Smooth muscle cell of the brain vasculature (primary cell): ENCODE measurements at regions not wholly inside any gene's neighbourhood (a gene's known extent, or its start where the extent isn't known, plus 50 kb on each side); places are given as distances from the start of the nearest gene placed in this dataset.
"Not testable (repeated sequence)": the region's sequence is repeated elsewhere in the genome, so short reads cannot be mapped to it uniquely, and the experiment has no call there.

Experiments used
- DNase-seq: peaks from one replicate; pipeline ENCODE4 v3.0.0-alpha.2; 2012; ENCODE audit warnings: low read depth, low spot score

DNA sequence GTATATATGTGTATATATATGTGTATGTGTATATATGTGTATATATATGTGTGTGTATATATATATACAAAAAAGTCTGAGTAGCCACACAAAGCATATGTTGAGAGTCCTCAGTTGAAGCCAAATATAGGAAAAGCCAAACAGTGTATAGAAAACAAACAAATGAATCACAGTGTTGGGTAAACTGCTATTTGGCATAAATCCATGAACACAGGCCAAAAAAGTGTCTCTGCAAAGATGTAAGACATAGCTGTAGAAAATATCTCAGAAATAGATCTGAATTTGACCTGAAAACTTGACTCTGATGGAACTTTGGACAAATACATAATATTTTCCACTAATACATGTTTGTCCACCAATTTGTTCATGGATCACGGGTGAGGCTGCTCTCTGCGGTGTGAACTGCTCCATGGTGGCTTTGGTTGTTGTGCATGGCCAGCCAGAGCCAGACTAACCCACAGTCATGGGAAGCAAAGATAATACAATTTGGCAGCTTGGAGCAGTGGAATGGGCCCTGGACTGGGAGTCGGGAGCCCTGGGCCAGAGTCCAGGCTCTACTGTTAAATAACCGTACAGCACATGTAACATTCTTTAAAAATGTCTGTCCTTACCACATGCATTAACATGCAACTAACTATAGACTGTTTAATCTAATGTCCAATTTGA is 76.9 kb upstream of the EED start:
- no peak for DNase-seq

DNA sequence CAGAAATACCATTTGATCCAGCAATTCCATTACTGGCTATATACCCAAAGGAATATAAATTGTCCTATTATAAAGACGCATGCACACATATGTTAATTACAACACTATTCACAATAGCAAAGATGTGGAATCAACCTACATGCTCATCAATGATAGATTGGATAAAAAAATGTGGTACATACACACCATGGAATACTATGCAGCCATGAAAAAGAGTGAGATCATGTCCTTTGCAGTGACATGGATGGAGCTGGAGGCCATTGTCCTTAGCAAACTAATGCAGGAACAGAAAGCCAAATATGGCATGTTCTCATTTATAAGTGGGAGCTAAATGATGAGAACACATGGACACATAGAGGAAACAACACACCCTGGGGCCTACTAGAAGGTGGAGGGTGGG is 78.3 kb upstream of the EED start:
- DNase-seq = not testable (repeated sequence)

DNA sequence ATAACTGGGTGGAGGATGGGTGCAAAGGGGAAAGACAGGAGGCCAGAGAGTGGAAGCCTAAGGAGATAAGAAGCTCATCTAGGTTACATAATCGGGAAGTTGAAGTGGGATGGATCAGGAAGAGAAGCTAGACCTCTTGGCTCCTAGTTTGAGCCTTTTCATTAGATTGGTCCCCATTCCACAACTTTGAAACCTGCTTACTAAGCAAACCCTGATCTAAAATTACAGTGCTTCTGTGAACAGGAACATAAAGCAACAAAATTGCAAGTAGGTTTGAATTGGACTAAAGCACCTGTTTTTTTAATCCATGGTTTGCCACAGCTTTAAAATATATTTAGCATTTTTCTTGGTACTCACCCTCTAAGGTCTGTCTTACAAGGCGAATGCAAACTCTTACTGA is 80.4 kb upstream of the EED start:
- DNase-seq = no peak

DNA sequence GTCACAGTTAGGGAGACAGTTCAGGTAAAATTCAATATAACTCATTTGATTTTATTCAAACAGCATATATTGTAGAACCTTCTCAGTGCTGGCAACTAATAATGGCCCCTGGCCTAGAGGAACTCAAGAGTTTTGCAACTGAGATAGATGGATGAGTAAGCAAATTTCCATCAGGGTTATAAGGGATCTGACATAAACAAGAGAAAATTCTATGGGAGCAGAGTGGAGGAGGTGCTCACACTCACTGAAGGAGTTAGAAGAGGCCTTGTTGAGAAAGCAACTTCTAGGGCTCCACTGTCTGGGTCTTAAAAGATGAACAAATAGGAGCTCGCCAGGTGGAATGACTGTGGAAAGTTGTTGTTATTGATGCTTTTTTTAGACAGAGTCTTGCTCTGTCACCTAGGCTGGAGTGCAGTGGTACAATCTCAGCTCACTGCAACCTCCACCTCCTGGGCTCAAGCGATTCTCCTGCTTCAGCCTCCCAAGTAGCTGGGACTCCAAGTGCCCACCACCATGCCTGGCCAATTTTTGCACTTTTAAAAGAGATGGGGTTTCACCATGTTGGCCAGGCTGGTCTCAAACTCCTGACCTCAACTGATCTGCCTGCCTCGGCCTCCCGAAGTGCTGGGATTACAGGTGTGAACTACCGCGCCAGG is 81.2 kb upstream of the EED start:
- DNase-seq = not testable (repeated sequence)

DNA sequence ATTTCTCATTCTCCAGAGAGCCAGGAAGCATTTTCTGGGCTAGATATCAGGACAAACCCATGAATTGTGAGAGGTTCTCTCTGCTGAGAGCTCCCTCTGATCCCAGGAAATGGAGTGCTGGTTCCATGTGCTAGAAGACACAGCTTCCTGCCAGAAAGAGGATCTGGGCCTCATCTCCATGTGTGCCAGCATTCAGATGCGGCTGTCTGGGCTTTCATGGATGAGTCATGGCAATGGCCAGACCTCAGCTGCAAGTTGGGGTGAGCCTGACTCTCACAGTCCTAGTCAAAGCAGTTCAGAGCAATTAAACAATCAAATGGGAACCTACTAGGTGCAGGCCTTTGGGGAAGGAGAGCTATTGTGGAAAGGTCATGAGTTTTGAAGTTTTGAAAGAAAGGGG is 82.3 kb upstream of the EED start:
- peak; percentile 49 for DNase-seq

DNA sequence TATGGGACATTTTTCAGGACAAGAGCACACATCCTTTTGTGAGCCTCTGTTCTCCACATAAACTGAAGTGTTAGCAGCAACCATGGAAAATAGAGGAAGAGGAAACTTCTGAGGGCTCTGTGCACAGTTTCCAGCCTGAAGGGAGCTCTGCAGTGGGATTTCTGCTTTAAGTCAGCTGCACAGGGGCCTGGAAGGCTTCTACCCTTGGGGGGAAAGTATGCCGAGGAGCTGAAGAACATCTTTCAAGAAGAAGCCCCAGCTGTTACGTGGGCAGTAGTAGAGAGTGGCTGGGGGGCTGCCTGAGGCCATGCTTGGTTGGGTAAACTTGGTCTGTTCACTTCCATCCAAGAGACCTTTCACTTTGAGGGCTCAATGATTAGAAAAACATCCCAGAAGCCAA is 82.7 kb upstream of the EED start:
- no peak for DNase-seq

DNA sequence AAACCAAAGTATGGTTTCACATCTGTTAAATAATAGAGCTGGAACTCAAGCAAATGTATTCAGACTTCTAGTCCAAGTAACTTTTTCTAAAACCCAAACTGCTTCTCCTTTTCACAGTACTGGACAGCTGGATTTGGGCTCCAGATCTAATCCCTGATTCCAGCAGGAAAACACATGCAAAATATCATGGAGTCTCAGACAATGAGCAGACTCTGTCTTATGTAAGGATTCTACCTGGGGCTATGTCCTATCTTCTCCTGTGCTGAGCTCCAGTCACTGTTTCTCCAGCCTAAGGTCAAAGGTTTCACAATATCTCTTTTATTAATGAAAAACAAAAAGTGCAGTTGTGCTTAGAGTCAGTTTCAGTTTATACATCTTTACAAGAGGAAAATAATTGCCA is 83.2 kb upstream of the EED start:
- DNase-seq = no peak

DNA sequence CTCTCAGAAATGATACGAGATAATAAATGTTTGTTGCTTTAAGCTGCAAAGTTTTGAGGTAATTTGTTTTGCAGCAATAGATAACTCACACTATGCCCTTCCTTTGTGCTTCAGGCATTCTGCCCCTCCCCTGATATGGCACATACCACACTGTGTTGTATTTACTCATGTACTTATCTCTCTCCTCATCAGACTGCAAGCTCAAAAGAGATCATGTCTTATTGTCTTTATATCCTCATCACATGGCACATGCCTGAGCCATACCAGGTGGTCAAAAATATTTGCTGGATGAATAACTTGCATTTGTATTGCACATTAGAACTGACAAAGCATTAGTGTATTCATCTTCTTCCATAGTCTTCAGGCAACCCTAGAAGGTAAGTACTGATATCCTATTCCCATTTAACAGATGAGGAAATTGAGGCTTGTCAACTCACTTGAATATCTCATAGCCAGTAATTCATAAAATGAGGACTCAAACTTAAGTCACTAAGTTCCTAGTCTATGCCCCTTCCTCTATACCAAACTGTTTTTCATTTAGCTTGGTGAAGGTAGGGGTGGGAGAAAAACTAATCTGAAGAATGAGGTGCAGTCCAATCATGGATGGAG is 83.9 kb upstream of the EED start:
- no peak for DNase-seq

DNA sequence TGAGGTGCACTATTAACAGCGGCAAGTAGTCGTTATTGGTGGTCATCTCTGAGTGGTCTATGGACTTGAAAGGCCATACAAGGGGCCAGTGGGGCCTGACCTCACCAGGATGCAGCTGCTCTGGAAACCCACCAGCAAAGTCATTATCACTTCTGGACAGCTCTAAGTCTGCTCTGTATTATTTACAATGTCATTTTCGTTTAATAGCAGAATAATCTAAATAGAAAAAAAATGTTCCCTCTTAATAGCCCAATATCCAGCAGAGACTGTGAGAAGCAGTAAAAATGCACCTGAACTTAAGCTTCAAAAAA is 85.0 kb upstream of the EED start:
- no peak for DNase-seq

DNA sequence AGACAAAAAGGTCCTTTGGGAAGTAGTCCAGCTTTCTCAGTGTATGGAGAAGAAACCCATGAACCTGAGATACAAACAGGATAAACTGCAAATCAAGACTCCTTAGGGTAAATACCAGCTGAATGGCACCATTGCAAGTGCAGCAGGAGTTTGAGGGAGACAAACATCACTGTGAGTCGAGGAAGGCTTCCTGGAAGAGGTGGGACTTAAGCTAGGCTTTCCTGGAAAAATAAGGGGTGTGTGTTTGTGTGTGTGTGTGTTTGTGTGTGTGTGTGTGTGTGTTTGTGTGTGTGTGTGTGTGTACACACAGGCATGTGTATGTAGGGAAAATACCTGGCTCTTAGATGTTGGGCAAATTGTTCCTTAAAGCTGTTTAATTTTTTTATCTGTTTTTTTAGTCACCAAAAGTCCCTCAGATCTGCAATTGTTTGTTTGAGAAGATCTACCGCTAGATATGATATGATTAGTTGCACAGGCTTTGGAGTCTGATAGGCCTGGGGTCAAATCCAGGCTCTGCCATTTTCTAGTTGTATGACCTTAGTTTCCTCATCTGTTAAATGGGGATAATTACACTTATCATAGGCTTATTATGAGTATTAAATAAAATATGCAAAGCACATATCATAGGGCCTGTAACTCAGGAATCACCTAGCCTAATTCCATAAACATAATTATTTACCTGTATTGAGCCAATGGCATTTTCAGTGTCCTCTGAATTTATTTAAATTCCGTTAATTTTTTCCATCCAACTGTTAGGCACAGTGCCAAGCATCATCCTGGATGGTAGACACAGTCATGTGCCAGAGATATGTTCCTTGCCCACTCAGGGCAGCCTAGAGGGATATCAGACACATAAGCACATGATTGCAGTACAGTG is 85.6 kb upstream of the EED start:
- DNase-seq = no peak

DNA sequence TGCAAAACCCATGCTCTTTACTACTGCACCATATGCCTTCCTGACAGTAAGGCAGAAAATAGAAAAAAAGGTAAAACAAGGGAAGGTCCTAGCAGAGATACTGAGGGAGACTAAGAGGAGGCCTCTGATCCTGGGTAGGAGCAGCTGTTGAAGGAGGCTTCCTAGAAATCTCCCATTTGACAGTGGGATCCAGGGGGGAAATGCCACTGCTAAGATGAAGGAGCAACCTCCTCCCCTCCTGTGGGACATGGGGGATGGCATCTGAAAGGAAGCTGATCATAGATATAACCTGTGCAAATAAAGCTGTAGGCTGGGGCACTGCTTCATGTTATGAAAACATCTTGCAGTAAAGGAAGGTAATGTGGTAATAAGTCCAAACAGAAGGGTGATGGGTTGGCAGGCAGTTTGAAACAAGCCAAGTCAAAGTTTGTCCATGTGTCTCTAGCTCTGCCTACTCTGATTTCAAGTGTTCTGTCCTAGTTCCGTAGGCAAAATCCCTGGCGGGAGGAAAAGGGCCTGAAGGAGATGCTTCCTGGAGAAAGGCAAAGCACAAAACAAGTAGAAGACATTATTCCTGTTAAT is 86.7 kb upstream of the EED start:
- DNase-seq = no peak

DNA sequence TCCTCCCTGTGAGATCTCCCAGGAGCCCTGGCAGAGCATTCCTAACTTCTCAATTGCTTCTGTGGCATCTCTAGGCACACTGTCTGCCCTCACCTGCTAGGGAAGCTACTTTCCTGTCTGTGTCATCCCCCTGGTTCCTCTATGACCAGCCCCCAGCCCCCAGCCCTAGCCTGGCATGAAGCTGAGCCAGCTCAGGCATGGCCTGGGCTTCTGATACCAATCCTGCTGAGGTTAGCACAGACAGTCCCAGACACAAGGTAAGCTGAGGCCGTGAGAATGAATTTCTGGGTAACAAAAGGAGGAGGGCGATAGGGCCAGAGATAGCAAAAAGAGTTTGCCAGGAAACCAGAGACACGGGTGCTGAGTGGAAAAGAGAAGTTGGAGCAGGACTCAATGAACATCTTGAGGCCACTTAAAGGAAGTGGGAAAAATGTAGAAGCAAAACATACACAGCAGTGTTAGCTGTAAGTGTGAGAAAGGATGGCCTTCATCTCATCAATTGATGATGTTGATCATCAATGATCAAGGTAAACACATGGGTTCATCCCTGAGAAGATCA is 87.6 kb upstream of the PICALM start:
- no peak for DNase-seq

DNA sequence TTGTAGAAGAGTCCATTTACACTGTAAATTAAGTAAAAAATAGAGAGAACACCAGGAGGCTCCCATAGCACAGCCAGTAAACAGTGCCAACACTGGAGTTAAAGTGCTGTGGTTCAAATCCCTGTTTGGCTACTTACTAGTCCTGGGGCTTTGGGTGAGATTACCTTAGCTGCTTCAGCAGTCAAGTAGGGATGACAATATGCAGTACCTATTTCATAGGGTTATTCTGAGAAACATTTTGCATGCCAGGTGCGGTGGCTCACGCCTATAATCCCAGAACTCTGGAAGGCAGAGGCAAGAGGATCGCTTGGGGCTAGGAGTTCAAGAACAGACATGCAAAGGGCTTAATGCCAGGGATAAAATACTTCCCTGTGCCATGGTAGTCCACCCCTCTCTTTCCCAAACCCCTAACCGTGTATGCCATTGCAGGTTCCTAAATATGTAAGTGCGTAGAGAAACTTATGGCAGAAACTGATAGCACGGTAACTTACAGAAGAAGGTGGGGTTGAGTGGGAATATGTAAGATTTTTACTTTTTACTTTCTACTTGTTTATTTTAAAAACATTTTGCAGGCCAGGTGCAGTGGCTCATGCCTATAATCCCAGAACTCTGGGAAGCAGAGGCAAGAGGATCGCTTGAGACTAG is 86.4 kb upstream of the PICALM start:
- no peak for DNase-seq

DNA sequence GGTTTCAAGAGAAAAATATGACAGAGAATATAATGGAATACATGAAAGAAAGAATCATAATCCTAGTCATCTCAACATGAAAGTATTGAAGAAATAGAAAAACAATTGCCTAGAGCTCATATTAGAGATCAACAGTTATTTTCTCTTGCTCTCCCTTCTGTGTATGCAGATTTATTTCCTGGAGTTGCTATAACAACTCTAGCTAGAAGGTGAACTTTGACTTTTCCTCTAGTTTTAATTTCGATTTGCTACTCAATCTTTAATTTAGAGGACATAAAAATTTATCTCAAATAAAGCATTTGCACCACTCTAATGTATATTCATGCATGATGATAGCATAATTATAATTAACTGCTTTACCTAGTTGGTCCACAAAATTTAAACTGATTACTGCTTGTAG is 84.6 kb upstream of the PICALM start:
- DNase-seq = no peak

DNA sequence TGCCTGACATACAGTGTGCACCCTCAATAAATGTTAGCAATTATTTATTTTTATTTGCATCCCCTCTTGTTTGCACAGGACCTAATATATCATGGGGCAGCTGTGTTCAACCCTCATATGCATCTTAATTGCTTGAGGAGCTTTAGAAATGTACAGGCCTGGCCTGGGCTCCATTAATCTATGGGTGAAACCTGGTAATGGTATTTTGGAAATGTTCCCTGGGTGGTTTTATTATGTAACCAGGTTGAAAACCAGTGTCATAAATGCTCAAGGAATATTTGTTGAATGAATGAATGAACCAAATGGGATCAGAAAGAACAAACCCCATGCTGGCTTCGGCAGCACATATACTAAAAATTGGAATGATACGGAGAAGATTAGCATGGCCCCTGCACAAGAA is 84.0 kb upstream of the PICALM start:
- DNase-seq = no peak

DNA sequence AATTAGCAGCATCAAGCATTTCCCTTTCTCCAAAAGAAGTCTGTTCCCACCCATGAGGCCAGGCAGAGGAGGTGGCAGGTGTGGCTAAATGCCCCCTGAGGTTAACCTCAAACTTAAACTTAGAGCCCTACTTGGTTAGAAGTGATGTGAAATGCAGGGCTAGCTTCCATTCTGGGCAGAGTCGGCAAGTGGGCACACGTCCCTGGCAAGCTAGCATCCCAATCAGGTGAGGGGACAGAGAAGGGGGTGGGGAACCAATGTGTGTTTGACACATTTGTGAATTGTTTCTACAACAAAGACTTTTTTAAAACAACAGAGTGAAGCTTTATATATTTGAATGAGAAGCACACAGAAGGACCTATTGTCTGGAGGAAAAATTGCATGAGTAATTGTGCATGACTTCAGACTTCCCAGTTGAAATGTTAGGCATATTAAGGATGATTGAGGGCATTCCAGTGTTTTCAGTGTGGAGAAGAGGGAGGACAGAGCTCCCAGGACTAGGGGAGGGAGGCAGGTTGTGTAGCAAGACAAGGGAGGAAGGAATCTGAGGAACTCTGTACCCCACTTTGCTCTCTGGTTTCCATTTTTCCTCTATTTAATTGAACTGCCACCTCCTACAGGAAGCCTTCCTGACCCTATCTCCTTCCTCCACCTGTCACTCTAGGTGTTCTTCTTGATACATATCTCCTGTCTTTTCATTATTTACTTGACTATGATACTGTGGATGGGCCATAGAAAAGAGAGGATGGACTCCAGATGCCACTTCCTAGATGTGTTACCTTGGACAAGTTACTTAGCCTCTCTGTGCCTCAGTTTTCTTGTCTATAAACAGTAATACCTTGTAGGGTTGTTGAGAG is 83.3 kb upstream of the PICALM start:
- no peak for DNase-seq

DNA sequence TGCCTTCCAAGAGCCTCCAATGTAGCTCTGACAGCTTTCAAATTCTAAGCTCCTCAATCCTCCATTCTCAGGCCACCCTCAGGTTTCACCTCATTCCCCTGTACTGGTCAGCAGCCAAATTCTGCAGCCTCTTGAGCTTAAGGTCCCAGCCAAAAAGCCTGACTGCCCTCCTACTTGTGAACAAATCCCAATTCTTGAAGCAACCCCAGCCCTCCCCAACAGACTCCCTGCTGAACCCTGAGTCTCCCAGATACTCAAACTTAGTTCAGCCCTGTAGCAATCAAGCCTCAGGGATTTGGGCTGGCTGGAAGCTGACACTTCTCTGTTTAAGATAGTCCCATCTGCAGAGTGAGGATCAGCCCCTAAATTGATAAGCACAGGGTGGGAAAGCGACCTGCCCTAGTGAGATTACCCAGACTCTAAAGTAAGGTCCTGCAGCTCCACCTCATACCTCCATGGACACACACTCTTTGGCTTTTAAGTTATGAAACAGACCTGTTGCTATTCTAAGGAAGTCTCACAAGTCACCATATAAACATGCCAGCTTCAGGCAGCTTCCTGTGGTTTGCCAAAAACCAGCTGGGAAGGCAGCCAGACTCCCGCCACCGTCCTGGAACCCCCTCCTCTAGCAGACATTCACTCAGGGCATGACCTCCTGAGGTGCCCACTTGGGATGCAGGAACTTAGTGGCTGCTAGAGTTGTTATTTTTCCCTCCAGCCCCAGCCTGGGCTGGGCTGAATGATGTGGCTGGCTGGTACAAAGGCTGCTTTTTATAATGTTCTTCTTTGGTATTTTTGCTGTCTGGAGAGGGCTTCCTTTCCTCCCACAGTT is 82.5 kb upstream of the PICALM start:
- no peak for DNase-seq

DNA sequence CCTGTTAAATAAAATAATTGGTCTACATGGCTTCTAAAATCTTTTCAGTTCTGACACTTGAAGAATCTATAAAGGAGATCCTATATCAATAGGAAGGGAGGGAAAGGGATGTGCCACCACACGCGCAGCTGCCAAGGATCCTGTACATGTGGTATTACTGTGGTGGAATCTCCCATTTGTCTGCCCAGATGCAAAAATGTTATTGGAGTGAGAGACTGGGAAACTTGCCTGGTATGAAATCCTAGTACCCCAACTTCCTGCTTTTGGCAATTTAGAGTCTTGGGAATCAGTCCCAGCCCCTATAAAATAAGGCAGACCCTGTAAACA is 81.9 kb upstream of the PICALM start:
- DNase-seq = no peak

DNA sequence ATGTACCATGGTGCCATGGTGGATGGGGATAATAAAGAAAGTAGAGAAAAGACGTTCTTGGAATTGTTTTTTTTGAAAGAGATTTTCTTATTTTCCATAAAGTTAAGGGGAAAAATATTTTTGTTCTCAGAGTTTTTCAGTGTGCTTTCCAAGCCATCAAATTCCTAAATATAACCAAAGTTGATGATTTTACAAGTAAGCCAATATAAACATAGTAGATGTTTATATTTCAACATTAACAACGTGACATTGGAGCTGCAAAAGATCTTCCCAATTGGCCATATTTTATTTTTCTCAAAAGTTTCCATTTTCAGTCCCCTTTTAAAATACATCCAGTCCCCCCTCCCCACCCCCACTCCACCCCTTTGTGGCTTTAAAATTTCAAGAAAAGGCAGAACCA is 80.9 kb upstream of the PICALM start:
- DNase-seq = no peak

DNA sequence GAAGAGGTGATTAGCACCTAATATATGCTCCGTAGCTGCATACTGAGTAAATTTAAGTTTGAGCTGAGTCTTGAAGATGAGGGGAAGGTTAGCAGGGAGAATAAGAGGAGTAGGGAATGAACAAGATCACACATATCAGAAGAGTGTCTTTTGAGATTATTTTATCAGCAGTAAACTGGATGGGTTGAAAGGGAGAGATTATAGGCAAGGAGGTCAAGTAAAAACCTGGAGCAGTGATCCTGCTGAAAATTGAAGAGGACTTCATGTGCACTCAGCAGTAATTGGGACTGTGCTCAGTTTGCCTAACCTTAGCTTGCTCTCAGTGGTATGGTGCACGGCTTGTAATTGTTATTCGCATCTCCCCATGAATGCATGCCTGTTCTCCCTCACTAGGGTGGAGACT is 79.5 kb upstream of the PICALM start:
- DNase-seq = no peak
